IMR-90 (cell line): ENCODE measurements at regions not wholly inside any gene's neighbourhood (a gene's known extent, or its start where the extent isn't known, plus 50 kb on each side); places are given as distances from the start of the nearest gene placed in this dataset.

Experiments used
- ATAC-seq: fragments of 200-7000 bp; cut with Tn5 transposase; 2 replicates; pipeline ENCODE4 v1.9.1; 2020; ENCODE audit warnings: low read depth, mild to moderate bottlenecking, moderate library complexity
- BruUV-seq: library from RNA; stranded (reverse); fragments of 400-500 nt; replicated peaks from 2 replicates; lab custom pipeline; 2021; lab: Mats Ljungman, UMichigan
- CTCF ChIA-PET: fragments of 300-600 bp; formaldehyde crosslinking; extraction: SDS; loops from one replicate; lab custom pipeline; 2021; ENCODE audit warnings: antibody characterized with exemption; lab: Yijun Ruan, JAX
- POLR2A ChIA-PET: fragments of 300-600 bp; sonication (Branson Sonifier 250); formaldehyde crosslinking; loops from one replicate; lab custom pipeline; 2022; ENCODE audit warnings: antibody characterized with exemption; ENCODE audit not compliant: unreplicated experiment; lab: Charles Lee
- DNase-seq: peaks from one replicate; pipeline ENCODE4 v3.0.0; 2013
- H2AFZ ChIP-seq: replicated peaks from 2 replicates; pipeline ENCODE3; 2013; ENCODE audit warnings: low read length, mild to moderate bottlenecking; ENCODE audit not compliant: poor library complexity
- H2AK5ac ChIP-seq: 2 replicates; pipeline ENCODE4 v1.6.1; 2013; ENCODE audit warnings: low read depth, low read length, inconsistent platforms
- H2AK9ac ChIP-seq: replicated peaks from 2 replicates; pipeline ENCODE3; 2013; ENCODE audit warnings: mild to moderate bottlenecking, low read depth, low read length, moderate library complexity; ENCODE audit not compliant: poor library complexity
- H2BK120ac ChIP-seq: 2 replicates; pipeline ENCODE4 v1.6.1; 2013; ENCODE audit warnings: low read depth, low read length, inconsistent platforms
- H2BK15ac ChIP-seq: 3 replicates; pipeline ENCODE4 v1.6.1; 2013; ENCODE audit warnings: low read depth, low read length, inconsistent platforms
- H2BK20ac ChIP-seq: 2 replicates; pipeline ENCODE4 v1.6.1; 2013; ENCODE audit warnings: low read depth, mild to moderate bottlenecking, inconsistent platforms, low read length, moderate library complexity
- H2BK5ac ChIP-seq: 2 replicates; pipeline ENCODE4 v1.6.1; 2013; ENCODE audit warnings: mild to moderate bottlenecking, low read depth, low read length, inconsistent platforms; ENCODE audit not compliant: poor library complexity, severe bottlenecking
- H3K14ac ChIP-seq: replicated peaks from 2 replicates; pipeline ENCODE4 v1.6.1; 2013; ENCODE audit warnings: low read depth, low read length, inconsistent platforms
- H3K18ac ChIP-seq: 2 replicates; pipeline ENCODE4 v1.6.1; 2013; ENCODE audit warnings: low read depth, low read length, control low read depth
- H3K23ac ChIP-seq: 2 replicates; pipeline ENCODE4 v1.6.1; 2013; ENCODE audit warnings: low read depth, low read length, inconsistent platforms
- H3K27ac ChIP-seq: 2 replicates; pipeline ENCODE4 v1.5.1; 2013; ENCODE audit warnings: mild to moderate bottlenecking, control low read depth, low read length; ENCODE audit not compliant: insufficient read depth
- H3K27me3 ChIP-seq: 2 replicates; pipeline ENCODE4 v1.6.1; 2013; ENCODE audit warnings: low read length; ENCODE audit not compliant: control insufficient read depth, insufficient read depth
- H3K36me3 ChIP-seq: 2 replicates; pipeline ENCODE4 v1.6.1; 2013; ENCODE audit warnings: low read length, mixed read lengths; ENCODE audit not compliant: control insufficient read depth, insufficient read depth
- H3K4ac ChIP-seq: 2 replicates; pipeline ENCODE4 v1.6.1; 2013; ENCODE audit warnings: low read depth, low read length, inconsistent platforms
- H3K4me1 ChIP-seq: 2 replicates; pipeline ENCODE4 v1.6.1; 2013; ENCODE audit warnings: low read length, mixed read lengths; ENCODE audit not compliant: control insufficient read depth, insufficient read depth
- H3K4me2 ChIP-seq: 2 replicates; pipeline ENCODE4 v1.6.1; 2013; ENCODE audit warnings: low read depth, mild to moderate bottlenecking, control low read depth, low read length, moderate library complexity
- H3K4me3 ChIP-seq: 2 replicates; pipeline ENCODE4 v1.5.1; 2013; ENCODE audit warnings: low read depth, mild to moderate bottlenecking, control low read depth, low read length, moderate library complexity; ENCODE audit not compliant: insufficient read depth
- H3K56ac ChIP-seq: 2 replicates; pipeline ENCODE4 v1.6.1; 2013; ENCODE audit warnings: low read length, inconsistent platforms; ENCODE audit not compliant: insufficient read depth; ENCODE audit errors: extremely low read depth
- H3K79me1 ChIP-seq, 2 experiments: 2 replicates each; pipeline ENCODE4 v1.6.1; 2013; ENCODE audit warnings: low read length in 2 of 2, inconsistent platforms in 1 of 2, low read depth in 1 of 2
- H3K9ac ChIP-seq: 2 replicates; pipeline ENCODE4 v1.6.1; 2013; ENCODE audit warnings: low read depth, low read length, control low read depth
- H3K9me1 ChIP-seq: 2 replicates; pipeline ENCODE4 v1.6.1; 2013; ENCODE audit warnings: low read length, inconsistent platforms; ENCODE audit not compliant: insufficient read depth
- H3K9me3 ChIP-seq: 2 replicates; pipeline ENCODE4 v1.6.1; 2013; ENCODE audit warnings: low read length; ENCODE audit not compliant: control insufficient read depth, insufficient read depth
- H4K20me1 ChIP-seq: 2 replicates; pipeline ENCODE4 v1.6.1; 2013; ENCODE audit warnings: low read length, inconsistent platforms; ENCODE audit not compliant: insufficient read depth
- H4K5ac ChIP-seq: 2 replicates; pipeline ENCODE4 v1.6.1; 2013; ENCODE audit warnings: mild to moderate bottlenecking, low read depth, low read length, control low read depth
- H4K8ac ChIP-seq, 2 experiments: 2 replicates each; pipeline ENCODE4 v1.6.1; 2013; ENCODE audit warnings: low read depth in 2 of 2, low read length in 2 of 2, control low read depth in 1 of 2, inconsistent platforms in 1 of 2
- H4K91ac ChIP-seq: 2 replicates; pipeline ENCODE4 v1.6.1; 2013; ENCODE audit warnings: low read depth, low read length, inconsistent platforms; ENCODE audit not compliant: insufficient read depth
- CHD1 ChIP-seq: IDR thresholded peaks from 2 replicates; pipeline ENCODE4 v1.6.1; 2012; ENCODE audit warnings: low read depth, low read length, improper control_type of control experiment
- FOS ChIP-seq: fragments of 150-350 bp; IDR thresholded peaks from 2 replicates; pipeline ENCODE4 v1.6.1; 2016; ENCODE audit warnings: low read depth, low read length
- MAZ ChIP-seq: IDR thresholded peaks from 2 replicates; pipeline ENCODE4 v1.6.1; 2012; ENCODE audit warnings: low read depth, mild to moderate bottlenecking, low read length, improper control_type of control experiment, moderate library complexity, borderline replicate concordance
- MXI1 ChIP-seq: IDR thresholded peaks from 2 replicates; pipeline ENCODE4 v1.6.1; 2012; ENCODE audit warnings: low read depth, mild to moderate bottlenecking, low read length, moderate library complexity, borderline replicate concordance
- NFE2L2 ChIP-seq: fragments of 150-350 bp; IDR thresholded peaks from 2 replicates; pipeline ENCODE4 v1.6.1; 2016; ENCODE audit warnings: low read depth, mild to moderate bottlenecking, low read length
- RAD21 ChIP-seq: IDR thresholded peaks from 2 replicates; pipeline ENCODE4 v1.6.1; 2012; ENCODE audit warnings: low read length, improper control_type of control experiment
- RCOR1 ChIP-seq: IDR thresholded peaks from 2 replicates; pipeline ENCODE4 v1.6.1; 2012; ENCODE audit warnings: mild to moderate bottlenecking, low read length, improper control_type of control experiment; ENCODE audit not compliant: insufficient replicate concordance
- RFX5 ChIP-seq: IDR thresholded peaks from 2 replicates; pipeline ENCODE4 v1.8.0; 2012; ENCODE audit warnings: low read depth, mild to moderate bottlenecking, low read length, moderate library complexity
- SMC3 ChIP-seq: fragments of 150-350 bp; IDR thresholded peaks from 2 replicates; pipeline ENCODE4 v1.6.1; 2016; ENCODE audit warnings: low read depth, mild to moderate bottlenecking, antibody characterized with exemption, low read length, moderate library complexity
- WGBS, 2 experiments: methylation state at CpG; one replicate each; pipeline versions ENCODE4 v1.1.5 to v1.1.7; 2013; ENCODE audit warnings: missing lambda C conversion rate in 2 of 2; ENCODE audit not compliant: insufficient read length in 1 of 2; ENCODE audit errors: extremely low coverage in 2 of 2; 5-methylcytosine and 5-hydroxymethylcytosine counted together
- dilution Hi-C: fragments of 300-500 bp; cut with HindIII; formaldehyde crosslinking; loops from one replicate; pipeline ENCODE4 v1.14.3; 2018; ENCODE audit warnings: low sequenced_read_pairs; ENCODE audit not compliant: unreplicated experiment
- in situ Hi-C: fragments of 300-500 bp; cut with MboI; formaldehyde crosslinking; loops from 3 replicates; pipeline ENCODE4 v1.14.3; 2019; ENCODE audit warnings: low sequenced_read_pairs, inconsistent platforms, mixed read lengths
- intact Hi-C: fragments of 100-400 bp; cut with micrococcal nuclease; formaldehyde crosslinking; loops from 2 replicates; pipeline ENCODE4 v1.10.0; 2022
- TF ChIP-seq, protein P1 (sequence below): conservative IDR thresholded peaks from 2 replicates; pipeline ENCODE4 v1.5.1; 2012; ENCODE audit warnings: mild to moderate bottlenecking, low read depth, low read length, improper control_type of control experiment
- TF ChIP-seq, protein P2 (sequence below): fragments of 150-350 bp; IDR thresholded peaks from 2 replicates; pipeline ENCODE4 v1.6.1; 2016; ENCODE audit warnings: low read depth, mild to moderate bottlenecking, low read length, moderate library complexity, borderline replicate concordance
- TF ChIP-seq, protein P3 (sequence below): fragments of 150-350 bp; IDR thresholded peaks from 2 replicates; pipeline ENCODE4 v1.6.1; 2017; ENCODE audit warnings: mild to moderate bottlenecking, antibody characterized with exemption, low read length, low read depth

DNA sequence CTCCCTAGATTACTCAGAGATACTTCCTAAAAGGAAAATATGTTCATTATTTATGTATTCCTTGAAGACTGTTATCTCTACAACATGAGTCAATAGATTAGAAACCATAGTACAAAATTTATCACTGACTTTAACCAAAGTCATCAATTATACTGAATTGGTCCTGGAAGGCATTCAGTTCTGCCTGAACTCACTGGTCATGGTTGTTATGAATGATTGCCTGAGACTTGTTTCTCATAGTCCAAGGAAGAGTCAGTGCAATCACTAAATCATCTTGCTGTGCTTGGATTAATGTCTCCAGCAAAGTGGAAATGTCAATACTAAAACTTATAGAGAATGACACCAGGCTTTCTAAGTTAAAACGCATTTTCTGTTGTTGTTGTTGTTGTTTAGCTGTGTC lies 878.6 kb upstream of the MANEA start:
- Histone ChIP-seq H3K4ac (no peak overlapping the region), H4K5ac (no peak overlapping the region), H3K27ac (no peak overlapping the region), H2BK15ac (no peak overlapping the region), H4K91ac (no peak overlapping the region), H3K9me1 (no peaks in the 10 kb centered on the region), H3K9ac (no peak overlapping the region), H2AK9ac (no peak overlapping the region), H3K23ac (no peak overlapping the region), H2AK5ac (no peak overlapping the region), H2BK5ac (no peak overlapping the region), H3K14ac (no peak overlapping the region), H4K20me1 (no peaks in the 10 kb centered on the region), H3K56ac (no peak overlapping the region), H3K18ac (no peak overlapping the region), H3K27me3 (no peaks in the 10 kb centered on the region), H3K4me1 (no peaks in the 10 kb centered on the region), H2AFZ (no peak overlapping the region), H2BK20ac (no peak overlapping the region), H2BK120ac (no peak overlapping the region), H3K79me1 (no peaks in the 10 kb centered on the region), H3K36me3 (no peaks in the 10 kb centered on the region), H4K8ac (no peak overlapping the region), H3K4me3 (no peak overlapping the region), H3K4me2 (no peak overlapping the region), H3K9me3 (no peaks in the 10 kb centered on the region)
- ATAC-seq: no peak
- POLR2A ChIA-PET: no interaction called here
- TF ChIP-seq MAZ (no peak), NFE2L2 (no peak), RAD21 (no peak), CHD1 (no peak), FOS (no peak), RCOR1 (no peak), RFX5 (no peak), MXI1 (no peak), SMC3 (no peak)
- TF ChIP-seq, protein P1, sequence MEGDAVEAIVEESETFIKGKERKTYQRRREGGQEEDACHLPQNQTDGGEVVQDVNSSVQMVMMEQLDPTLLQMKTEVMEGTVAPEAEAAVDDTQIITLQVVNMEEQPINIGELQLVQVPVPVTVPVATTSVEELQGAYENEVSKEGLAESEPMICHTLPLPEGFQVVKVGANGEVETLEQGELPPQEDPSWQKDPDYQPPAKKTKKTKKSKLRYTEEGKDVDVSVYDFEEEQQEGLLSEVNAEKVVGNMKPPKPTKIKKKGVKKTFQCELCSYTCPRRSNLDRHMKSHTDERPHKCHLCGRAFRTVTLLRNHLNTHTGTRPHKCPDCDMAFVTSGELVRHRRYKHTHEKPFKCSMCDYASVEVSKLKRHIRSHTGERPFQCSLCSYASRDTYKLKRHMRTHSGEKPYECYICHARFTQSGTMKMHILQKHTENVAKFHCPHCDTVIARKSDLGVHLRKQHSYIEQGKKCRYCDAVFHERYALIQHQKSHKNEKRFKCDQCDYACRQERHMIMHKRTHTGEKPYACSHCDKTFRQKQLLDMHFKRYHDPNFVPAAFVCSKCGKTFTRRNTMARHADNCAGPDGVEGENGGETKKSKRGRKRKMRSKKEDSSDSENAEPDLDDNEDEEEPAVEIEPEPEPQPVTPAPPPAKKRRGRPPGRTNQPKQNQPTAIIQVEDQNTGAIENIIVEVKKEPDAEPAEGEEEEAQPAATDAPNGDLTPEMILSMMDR: no peak
- TF ChIP-seq, protein P2, sequence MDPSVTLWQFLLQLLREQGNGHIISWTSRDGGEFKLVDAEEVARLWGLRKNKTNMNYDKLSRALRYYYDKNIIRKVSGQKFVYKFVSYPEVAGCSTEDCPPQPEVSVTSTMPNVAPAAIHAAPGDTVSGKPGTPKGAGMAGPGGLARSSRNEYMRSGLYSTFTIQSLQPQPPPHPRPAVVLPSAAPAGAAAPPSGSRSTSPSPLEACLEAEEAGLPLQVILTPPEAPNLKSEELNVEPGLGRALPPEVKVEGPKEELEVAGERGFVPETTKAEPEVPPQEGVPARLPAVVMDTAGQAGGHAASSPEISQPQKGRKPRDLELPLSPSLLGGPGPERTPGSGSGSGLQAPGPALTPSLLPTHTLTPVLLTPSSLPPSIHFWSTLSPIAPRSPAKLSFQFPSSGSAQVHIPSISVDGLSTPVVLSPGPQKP: no peak
- TF ChIP-seq, protein P3, sequence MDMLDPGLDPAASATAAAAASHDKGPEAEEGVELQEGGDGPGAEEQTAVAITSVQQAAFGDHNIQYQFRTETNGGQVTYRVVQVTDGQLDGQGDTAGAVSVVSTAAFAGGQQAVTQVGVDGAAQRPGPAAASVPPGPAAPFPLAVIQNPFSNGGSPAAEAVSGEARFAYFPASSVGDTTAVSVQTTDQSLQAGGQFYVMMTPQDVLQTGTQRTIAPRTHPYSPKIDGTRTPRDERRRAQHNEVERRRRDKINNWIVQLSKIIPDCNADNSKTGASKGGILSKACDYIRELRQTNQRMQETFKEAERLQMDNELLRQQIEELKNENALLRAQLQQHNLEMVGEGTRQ: no peak
- BruUV-seq: no TSS peak
- dilution Hi-C loops: no loop called here
- CTCF ChIA-PET: no interaction called here
- in situ Hi-C loops: no loop called here
- intact Hi-C loops: no loop called here
- WGBS, 2 experiments: no CpG with 5 or more reads among the region's 1 CpG
- DNase-seq: no peak
